Trophoblast cell (in vitro differentiated cells and primary cell): ENCODE measurements at regions not wholly inside any gene's neighbourhood (a gene's known extent, or its start where the extent isn't known, plus 50 kb on each side); places are given as distances from the start of the nearest gene placed in this dataset.

Experiments used
- DNase-seq, 2 donors: peaks; one replicate each; pipeline ENCODE4 v3.0.0-alpha.2; 2016
- H2AFZ ChIP-seq: 2 replicates; pipeline ENCODE4 v1.6.1; 2013; ENCODE audit warnings: low read length, moderate library complexity, mild to moderate bottlenecking; ENCODE audit not compliant: insufficient read depth, poor library complexity
- H2AK5ac ChIP-seq: 2 replicates; pipeline ENCODE4 v1.6.1; 2013; ENCODE audit warnings: mild to moderate bottlenecking, low read length
- H2BK120ac ChIP-seq: 2 replicates; pipeline ENCODE4 v1.6.1; 2013; ENCODE audit warnings: low read length, mild to moderate bottlenecking, moderate library complexity; ENCODE audit not compliant: insufficient read depth, poor library complexity
- H2BK12ac ChIP-seq: 2 replicates; pipeline ENCODE4 v1.6.1; 2013; ENCODE audit warnings: mild to moderate bottlenecking, low read length, moderate library complexity
- H2BK5ac ChIP-seq: 2 replicates; pipeline ENCODE4 v1.6.1; 2013; ENCODE audit warnings: low read length, low read depth, moderate library complexity, mild to moderate bottlenecking; ENCODE audit not compliant: poor library complexity
- H3K14ac ChIP-seq: 2 replicates; pipeline ENCODE4 v1.6.1; 2013; ENCODE audit warnings: mild to moderate bottlenecking, low read length
- H3K18ac ChIP-seq: 2 replicates; pipeline ENCODE4 v1.6.1; 2013; ENCODE audit warnings: mild to moderate bottlenecking, low read length
- H3K23ac ChIP-seq: 2 replicates; pipeline ENCODE4 v1.6.1; 2013; ENCODE audit warnings: low read length
- H3K27ac ChIP-seq: 2 replicates; pipeline ENCODE4 v1.5.1; 2013; ENCODE audit warnings: low read depth, mild to moderate bottlenecking, inconsistent platforms, low read length, moderate library complexity
- H3K27me3 ChIP-seq: 2 replicates; pipeline ENCODE4 v1.6.1; 2013; ENCODE audit warnings: inconsistent platforms, mild to moderate bottlenecking, low read length, moderate library complexity; ENCODE audit not compliant: insufficient read depth
- H3K36me3 ChIP-seq, 2 experiments: 1 replicate in 1 of 2; 2 replicates in 1 of 2; pipeline ENCODE4 v1.6.1; 2013; ENCODE audit warnings: low read length in 2 of 2, mild to moderate bottlenecking in 2 of 2, moderate library complexity in 1 of 2; ENCODE audit not compliant: insufficient read depth in 2 of 2, control insufficient read depth in 1 of 2
- H3K4ac ChIP-seq: 2 replicates; pipeline ENCODE4 v1.6.1; 2013; ENCODE audit warnings: low read depth, mild to moderate bottlenecking, low read length, moderate library complexity
- H3K4me1 ChIP-seq, 2 experiments: 1 replicate in 1 of 2; 2 replicates in 1 of 2; pipeline ENCODE4 v1.6.1; 2013; ENCODE audit warnings: low read length in 2 of 2, mild to moderate bottlenecking in 2 of 2, moderate library complexity in 1 of 2; ENCODE audit not compliant: insufficient read depth in 2 of 2, control insufficient read depth in 1 of 2
- H3K4me2 ChIP-seq: 2 replicates; pipeline ENCODE4 v1.6.1; 2013; ENCODE audit warnings: inconsistent platforms, mild to moderate bottlenecking, low read length, moderate library complexity
- H3K4me3 ChIP-seq: 2 replicates; pipeline ENCODE4 v1.5.1; 2013; ENCODE audit warnings: mild to moderate bottlenecking, low read depth, low read length, inconsistent platforms
- H3K79me1 ChIP-seq: one replicate; pipeline ENCODE4 v1.6.1; 2013; ENCODE audit warnings: low read length
- H3K79me2 ChIP-seq: 2 replicates; pipeline ENCODE4 v1.6.1; 2013; ENCODE audit warnings: low read length, mild to moderate bottlenecking; ENCODE audit not compliant: control insufficient read depth, insufficient read depth, poor library complexity
- H3K9ac ChIP-seq: 2 replicates; pipeline ENCODE4 v1.6.1; 2013; ENCODE audit warnings: mild to moderate bottlenecking, low read length
- H3K9me3 ChIP-seq: 2 replicates; pipeline ENCODE4 v1.6.1; 2013; ENCODE audit warnings: low read depth, mild to moderate bottlenecking, control low read depth, inconsistent platforms, low read length; ENCODE audit not compliant: insufficient read depth
- H4K12ac ChIP-seq: 2 replicates; pipeline ENCODE4 v1.6.1; 2013; ENCODE audit warnings: low read depth, mild to moderate bottlenecking, low read length, moderate library complexity
- H4K8ac ChIP-seq: 2 replicates; pipeline ENCODE4 v1.6.1; 2013; ENCODE audit warnings: low read depth, mild to moderate bottlenecking, low read length, moderate library complexity
- H4K91ac ChIP-seq: one replicate; pipeline ENCODE4 v1.6.1; 2013; ENCODE audit warnings: low read depth, mild to moderate bottlenecking, low read length, moderate library complexity
- WGBS: extraction: QIAGEN DNeasy Blood & Tissue Kit; methylation state at CpG from one replicate; pipeline ENCODE4 v1.1.7; 2013; ENCODE audit warnings: missing lambda C conversion rate; ENCODE audit not compliant: insufficient read length, insufficient coverage; ENCODE audit errors: extremely low coverage; 5-methylcytosine and 5-hydroxymethylcytosine counted together

- WGBS: no CpG with 5 or more reads among the region's 2 CpGs
- Histone ChIP-seq H3K27me3 (no peaks in the 10 kb centered on the region), H3K14ac (no peak overlapping the region), H3K27ac (no peak overlapping the region), H3K4me2 (no peak overlapping the region), H4K8ac (no peak overlapping the region), H3K79me2 (no peaks in the 10 kb centered on the region), H3K4ac (no peak overlapping the region), H3K9me3 (no peaks in the 10 kb centered on the region), H3K79me1 (no peaks in the 10 kb centered on the region), H3K4me1 (no peaks in the 10 kb centered on the region), H2BK120ac (no peak overlapping the region), H3K36me3 (no peaks in the 10 kb centered on the region), H2AFZ (no peak overlapping the region), H2BK12ac (no peak overlapping the region), H3K4me3 (no peak overlapping the region), H4K91ac (no peak overlapping the region), H2AK5ac (no peak overlapping the region), H3K9ac (no peak overlapping the region), H3K23ac (no peak overlapping the region), H3K18ac (no peak overlapping the region), H4K12ac (no peak overlapping the region), H2BK5ac (no peak overlapping the region)
- no peak for DNase-seq
Measured at GRCh38 chr20:1722513-1723050, 65.0 kb upstream of the SIRPG start.

- H3K79me1 ChIP-seq: no peaks in the 10 kb centered on the region
- no peaks in the 10 kb centered on the region for H3K27me3 ChIP-seq
- H2BK12ac ChIP-seq: no peak overlapping the region
- no peak overlapping the region for H3K14ac ChIP-seq
- no peaks in the 10 kb centered on the region for H3K79me2 ChIP-seq
- H2AFZ ChIP-seq: no peak overlapping the region
- H3K9me3 ChIP-seq: no peaks in the 10 kb centered on the region
- H3K23ac ChIP-seq: no peak overlapping the region
- H2AK5ac ChIP-seq: no peak overlapping the region
- no peak overlapping the region for H3K4me3 ChIP-seq
- H3K4me1 ChIP-seq: no peaks in the 10 kb centered on the region
- no peak overlapping the region for H2BK5ac ChIP-seq
- no peak overlapping the region for H4K8ac ChIP-seq
- WGBS: no CpG with 5 or more reads among the region's 6 CpGs
- no peak overlapping the region for H3K9ac ChIP-seq
- DNase-seq: no peak
- H3K4me2 ChIP-seq: no peak overlapping the region
- H3K4ac ChIP-seq: no peak overlapping the region
- H4K91ac ChIP-seq: no peak overlapping the region
- H3K18ac ChIP-seq: no peak overlapping the region
- H2BK120ac ChIP-seq: no peak overlapping the region
- H4K12ac ChIP-seq: no peak overlapping the region
- H3K36me3 ChIP-seq: no peaks in the 10 kb centered on the region
- H3K27ac ChIP-seq: no peak overlapping the region
Measured at GRCh38 chr20:1721687-1722512, 64.3 kb upstream of the SIRPG start.

GRCh38 chr20:1720845-1721475 is 63.4 kb upstream of the SIRPG start:
- Histone ChIP-seq H3K14ac (no peak overlapping the region), H3K18ac (no peak overlapping the region), H2AFZ (no peak overlapping the region), H3K4me2 (no peak overlapping the region), H3K79me2 (no peaks in the 10 kb centered on the region), H3K9ac (no peak overlapping the region), H3K23ac (no peak overlapping the region), H2AK5ac (no peak overlapping the region), H4K8ac (no peak overlapping the region), H3K27me3 (no peaks in the 10 kb centered on the region), H3K9me3 (no peaks in the 10 kb centered on the region), H2BK120ac (no peak overlapping the region), H4K12ac (no peak overlapping the region), H3K4me1 (no peaks in the 10 kb centered on the region), H3K4me3 (no peak overlapping the region), H3K27ac (no peak overlapping the region), H3K36me3 (no peaks in the 10 kb centered on the region), H3K79me1 (no peaks in the 10 kb centered on the region), H3K4ac (no peak overlapping the region), H2BK5ac (no peak overlapping the region), H4K91ac (no peak overlapping the region), H2BK12ac (no peak overlapping the region)
- DNase-seq: no peak
- WGBS: no CpG with 5 or more reads among the region's 5 CpGs

GRCh38 chr20:1720226-1720625 is 62.6 kb upstream of the SIRPG start:
- Histone ChIP-seq H3K9me3 (no peaks in the 10 kb centered on the region), H3K18ac (no peak overlapping the region), H3K27ac (no peak overlapping the region), H4K12ac (no peak overlapping the region), H3K4ac (no peak overlapping the region), H3K4me3 (no peak overlapping the region), H3K79me1 (no peaks in the 10 kb centered on the region), H3K4me2 (no peak overlapping the region), H2BK5ac (no peak overlapping the region), H2AFZ (no peak overlapping the region), H4K8ac (no peak overlapping the region), H3K27me3 (no peaks in the 10 kb centered on the region), H2AK5ac (no peak overlapping the region), H3K36me3 (no peaks in the 10 kb centered on the region), H4K91ac (no peak overlapping the region), H3K79me2 (no peaks in the 10 kb centered on the region), H2BK120ac (no peak overlapping the region), H3K4me1 (no peaks in the 10 kb centered on the region), H3K23ac (no peak overlapping the region), H2BK12ac (no peak overlapping the region), H3K14ac (no peak overlapping the region), H3K9ac (no peak overlapping the region)
- no CpG with 5 or more reads among the region's 4 CpGs for WGBS
- no peak for DNase-seq
